ENCODE measurements at regions not wholly inside any gene's neighbourhood (a gene's known extent, or its start where the extent isn't known, plus 50 kb on each side); places are given as distances from the start of the nearest gene placed in this dataset.

- TF ChIP-seq CTCF (IDR thresholded peaks at IDR 0.05; ENCODE audit: low read depth, low read length), result no peak
- TF ChIP-seq MAX (IDR thresholded peaks at IDR 0.05; ENCODE audit: low read depth, low read length), result no peak
- TF ChIP-seq POLR2A (IDR thresholded peaks at IDR 0.05; ENCODE audit: extremely low read depth, insufficient read length), result no peak
Observed at GRCh38 chr4:114494246-114494803, 104.3 kb upstream of the UGT8 start.
